Fibroblast of mammary gland (primary cell): ENCODE measurements at regions not wholly inside any gene's neighbourhood (a gene's known extent, or its start where the extent isn't known, plus 50 kb on each side); places are given as distances from the start of the nearest gene placed in this dataset.

ENCODE experiments used
- DNase-seq: peaks from one replicate; pipeline ENCODE4 v3.0.0-alpha.2; 2010; ENCODE audit warnings: low read depth
- H3K4me3 ChIP-seq: 2 replicates; pipeline ENCODE4 v1.5.1; 2011; ENCODE audit warnings: low read depth, mild to moderate bottlenecking, low read length, moderate library complexity; ENCODE audit not compliant: control insufficient read depth
- CTCF ChIP-seq: conservative IDR thresholded peaks from 2 replicates; pipeline ENCODE4 v1.5.1; 2011; ENCODE audit warnings: low read depth, low read length, inconsistent platforms; ENCODE audit not compliant: control insufficient read depth, insufficient read depth

GRCh38 chr13:21757763-21758162, 86.9 kb downstream of the FGF9 start:
- no peak overlapping the region for H3K4me3 ChIP-seq
- no peak for DNase-seq
- TF ChIP-seq CTCF: no peak

GRCh38 chr13:21758441-21758840, 87.6 kb downstream of the FGF9 start:
- no peak overlapping the region for H3K4me3 ChIP-seq
- no peak for DNase-seq
- TF ChIP-seq CTCF: no peak

- DNase-seq: no peak
- TF ChIP-seq CTCF: no peak
- H3K4me3 ChIP-seq: no peak overlapping the region
Observed at GRCh38 chr13:21759463-21759862, 88.6 kb downstream of the FGF9 start.

GRCh38 chr13:21759911-21760310, 89.0 kb downstream of the FGF9 start:
- no peak for DNase-seq
- no peak for TF ChIP-seq CTCF
- H3K4me3 ChIP-seq: no peak overlapping the region

GRCh38 chr13:21761770-21762169, 90.9 kb downstream of the FGF9 start:
- TF ChIP-seq CTCF: no peak
- no peak overlapping the region for H3K4me3 ChIP-seq
- DNase-seq: no peak

GRCh38 chr13:21762512-21762911, 91.6 kb downstream of the FGF9 start:
- no peak overlapping the region for H3K4me3 ChIP-seq
- no peak for DNase-seq
- no peak for TF ChIP-seq CTCF

- no peak for DNase-seq
- no peak overlapping the region for H3K4me3 ChIP-seq
- TF ChIP-seq CTCF: no peak
Observed at GRCh38 chr13:21767032-21767431, 96.2 kb downstream of the FGF9 start.
